Central memory CD8-positive, alpha-beta T cell (primary cell): ENCODE measurements at regions not wholly inside any gene's neighbourhood (a gene's known extent, or its start where the extent isn't known, plus 50 kb on each side); places are given as distances from the start of the nearest gene placed in this dataset.

Experiments used
- ATAC-seq: fragments of 150-1000 bp; cut with Tn5 transposase; replicated peaks from 2 replicates; pipeline ENCODE4 v1.10.0; 2022; ENCODE audit warnings: mild to moderate bottlenecking, moderate FRiP score, moderate number of reproducible peaks; ENCODE audit not compliant: poor library complexity, severe bottlenecking; ENCODE audit errors: extremely low read depth
- DNase-seq, 2 donors: peaks; one replicate each; pipeline ENCODE4 v3.0.0; 2021; ENCODE audit warnings: low spot score in 2 of 2
- H3K27ac Mint-ChIP-seq: one replicate; pipeline ENCODE4 v1.8.0; 2022; ENCODE audit warnings: low read depth, mild to moderate bottlenecking, moderate library complexity, mixed read lengths
- H3K27me3 Mint-ChIP-seq: one replicate; pipeline ENCODE4 v1.8.0; 2022; ENCODE audit warnings: mixed read lengths
- H3K36me3 Mint-ChIP-seq: one replicate; pipeline ENCODE4 v1.8.0; 2022; ENCODE audit warnings: mild to moderate bottlenecking, moderate library complexity, mixed read lengths; ENCODE audit not compliant: insufficient read depth
- H3K4me1 Mint-ChIP-seq: one replicate; pipeline ENCODE4 v1.8.0; 2022; ENCODE audit warnings: mixed read lengths
- H3K4me3 Mint-ChIP-seq: one replicate; pipeline ENCODE4 v1.8.0; 2022; ENCODE audit warnings: mild to moderate bottlenecking, moderate library complexity, mixed read lengths
- H3K9me3 Mint-ChIP-seq: one replicate; pipeline ENCODE4 v1.8.0; 2022; ENCODE audit warnings: mixed read lengths

DNA sequence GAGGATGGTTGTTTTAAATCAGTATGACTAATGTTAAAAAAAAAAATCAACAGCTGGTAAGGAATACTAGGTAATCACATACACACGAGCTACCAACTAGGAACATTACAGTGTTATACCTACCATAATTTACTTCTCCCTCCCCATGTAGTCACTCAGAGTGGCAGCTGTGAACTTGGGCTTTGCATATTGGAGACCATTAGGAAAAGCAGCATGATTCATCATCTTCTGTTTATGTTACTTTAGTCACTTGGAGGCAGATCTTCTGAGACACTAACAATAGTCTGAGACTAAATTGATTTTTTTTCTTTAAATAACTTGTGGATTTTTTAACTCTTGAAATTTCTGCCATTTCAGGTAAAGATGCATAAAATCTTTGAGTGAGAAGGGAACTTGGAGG lies 141.5 kb upstream of the NR4A3 start:
- Mint-ChIP-seq H3K9me3 (peaks cover 14% of the 10 kb centered on the region), H3K27ac (no peak overlapping the region), H3K4me1 (no peaks in the 10 kb centered on the region), H3K36me3 (no peaks in the 10 kb centered on the region), H3K4me3 (no peak overlapping the region), H3K27me3 (peaks cover 27% of the 10 kb centered on the region)
- DNase-seq (no peak), ATAC-seq (no peak)

DNA sequence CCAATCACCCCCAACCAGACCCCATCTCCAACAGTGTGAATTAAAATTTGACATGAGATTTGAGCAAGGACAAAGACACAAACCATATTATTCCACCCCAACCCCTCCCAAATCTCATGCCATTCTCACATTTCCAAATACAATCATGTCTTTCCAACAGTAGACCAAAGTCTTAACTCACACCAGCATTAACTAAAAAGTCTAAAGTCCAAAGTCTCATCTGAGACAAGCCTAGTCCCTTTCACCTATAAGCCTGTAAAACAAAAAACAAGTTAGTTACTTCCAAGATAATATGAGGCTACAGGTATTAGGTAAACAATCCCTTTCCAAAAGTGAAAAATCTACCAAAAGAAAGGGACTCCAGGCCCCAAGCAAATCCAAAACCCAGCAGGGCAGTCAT lies 140.6 kb upstream of the NR4A3 start:
- Mint-ChIP-seq H3K27me3 (peaks cover 27% of the 10 kb centered on the region), H3K27ac (no peak overlapping the region), H3K4me1 (no peaks in the 10 kb centered on the region), H3K36me3 (no peaks in the 10 kb centered on the region), H3K4me3 (no peak overlapping the region), H3K9me3 (peaks cover 7% of the 10 kb centered on the region)
- DNase-seq = no peak
- ATAC-seq = no peak

DNA sequence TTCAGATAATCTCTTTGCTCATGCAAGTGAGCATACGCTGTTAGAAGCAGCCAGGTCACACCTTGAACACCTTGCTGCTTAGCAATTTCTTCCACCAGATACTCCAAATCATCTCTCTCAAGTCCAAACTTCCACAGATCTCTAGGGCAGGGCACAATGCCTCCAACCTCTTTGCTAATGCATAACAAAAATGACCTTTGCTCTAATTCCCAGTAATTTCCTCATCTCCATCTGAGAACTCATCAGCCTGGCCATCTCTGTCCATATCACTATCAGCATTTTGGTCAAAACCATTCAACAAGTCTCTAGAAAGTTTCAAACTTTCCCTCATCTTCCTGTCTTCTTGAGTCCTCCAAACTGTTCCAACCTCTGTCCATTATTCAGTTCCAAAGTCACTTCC lies 139.3 kb upstream of the NR4A3 start:
- peaks cover 27% of the 10 kb centered on the region for H3K27me3 Mint-ChIP-seq

DNA sequence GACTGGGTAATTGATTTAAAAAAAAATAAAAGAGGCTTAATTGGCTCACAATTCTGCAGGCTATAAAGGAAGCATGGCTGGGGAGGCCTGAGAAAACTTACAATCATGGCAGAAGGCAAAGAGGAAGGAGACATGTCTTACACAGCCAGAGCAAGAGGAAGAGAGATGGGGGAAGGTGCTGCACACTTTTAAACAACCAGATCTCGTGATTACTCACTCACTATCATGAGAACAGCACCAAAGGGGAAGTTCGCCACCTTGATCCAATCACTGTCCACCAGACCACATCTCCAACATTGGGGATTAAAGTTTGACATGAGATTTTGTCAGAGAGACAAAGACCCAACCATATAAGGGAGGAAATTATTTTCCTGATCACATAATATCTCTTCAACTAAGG lies 138.8 kb upstream of the NR4A3 start:
- Mint-ChIP-seq H3K36me3 (no peaks in the 10 kb centered on the region), H3K27me3 (peaks cover 27% of the 10 kb centered on the region), H3K4me1 (no peaks in the 10 kb centered on the region), H3K9me3 (peaks cover 7% of the 10 kb centered on the region), H3K27ac (no peak overlapping the region), H3K4me3 (no peak overlapping the region)
- no peak for DNase-seq
- no peak for ATAC-seq

More for the DNA sequence above, 139.3 kb upstream of the NR4A3 start:
- no peaks in the 10 kb centered on the region for H3K36me3 Mint-ChIP-seq
- no peak overlapping the region for H3K4me3 Mint-ChIP-seq
- no peak overlapping the region for H3K27ac Mint-ChIP-seq
- DNase-seq (no peak), ATAC-seq (no peak)
- H3K4me1 Mint-ChIP-seq = no peaks in the 10 kb centered on the region
- peaks cover 7% of the 10 kb centered on the region for H3K9me3 Mint-ChIP-seq

DNA sequence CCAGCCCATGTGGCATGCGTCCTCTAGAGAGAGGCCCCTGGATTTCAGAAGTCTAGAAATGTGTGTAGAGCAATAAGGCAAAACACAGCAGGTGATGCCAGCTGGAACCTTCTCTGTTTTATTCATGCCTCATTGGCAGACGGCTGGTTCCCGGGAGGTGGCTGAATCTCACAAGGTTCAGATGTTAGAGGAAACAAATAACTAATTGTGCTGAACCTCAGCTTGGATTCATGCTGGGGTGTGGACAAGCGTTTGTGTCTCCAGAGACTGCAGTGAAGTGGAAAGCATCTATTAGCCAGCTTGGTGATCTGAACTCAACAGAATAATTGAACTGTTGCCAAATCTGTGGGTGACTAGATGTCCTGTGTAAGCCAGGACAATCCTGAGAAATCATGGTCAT lies 131.1 kb upstream of the NR4A3 start:
- Mint-ChIP-seq H3K27ac (no peak overlapping the region), H3K9me3 (no peaks in the 10 kb centered on the region), H3K36me3 (no peaks in the 10 kb centered on the region), H3K27me3 (no peaks in the 10 kb centered on the region), H3K4me1 (no peaks in the 10 kb centered on the region), H3K4me3 (no peak overlapping the region)
- DNase-seq (no peak), ATAC-seq (no peak)

DNA sequence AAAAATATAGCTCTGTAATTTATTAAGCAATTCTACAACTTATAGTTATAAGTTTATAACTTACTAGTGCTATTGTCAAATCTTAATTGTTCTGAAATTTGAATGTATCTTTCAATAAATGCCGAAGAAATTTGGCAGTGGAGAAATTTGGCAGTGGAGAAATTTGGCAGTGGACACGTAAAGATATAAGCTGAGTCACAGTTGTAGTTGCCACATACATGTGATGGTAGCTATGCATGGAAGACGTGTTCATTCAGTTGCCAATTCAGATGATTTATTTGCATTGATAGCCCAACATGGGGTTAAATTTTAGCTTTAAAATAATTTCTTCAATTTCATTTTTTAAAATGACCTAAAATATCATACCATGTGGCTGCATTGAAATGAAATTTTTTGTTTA lies 127.8 kb upstream of the NR4A3 start:
- H3K4me3 Mint-ChIP-seq = no peak overlapping the region
- no peaks in the 10 kb centered on the region for H3K9me3 Mint-ChIP-seq
- no peaks in the 10 kb centered on the region for H3K4me1 Mint-ChIP-seq
- no peak overlapping the region for H3K27ac Mint-ChIP-seq
- H3K27me3 Mint-ChIP-seq = no peaks in the 10 kb centered on the region
- ATAC-seq = no peak
- no peaks in the 10 kb centered on the region for H3K36me3 Mint-ChIP-seq
- no peak for DNase-seq

DNA sequence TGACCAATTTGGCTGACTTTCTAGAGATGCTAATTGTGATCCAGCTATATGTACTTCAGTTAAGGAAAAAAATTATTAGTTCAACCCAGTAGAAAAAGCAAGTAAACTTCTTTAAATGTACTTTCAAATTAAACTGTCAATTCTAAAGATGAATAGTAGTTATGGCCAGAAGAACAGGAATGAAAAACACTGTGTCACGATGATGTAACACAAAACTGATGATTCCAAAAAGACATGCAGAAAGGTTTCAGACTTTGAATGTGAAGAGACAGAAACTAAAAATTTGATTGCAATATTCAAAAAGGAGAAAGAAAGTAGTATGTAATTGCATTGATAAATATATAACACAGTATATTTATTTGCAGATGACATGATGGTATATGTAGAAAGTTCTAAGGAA lies 127.3 kb upstream of the NR4A3 start:
- ATAC-seq = no peak
- no peak overlapping the region for H3K4me3 Mint-ChIP-seq
- no peak for DNase-seq
- H3K9me3 Mint-ChIP-seq = no peaks in the 10 kb centered on the region
- no peak overlapping the region for H3K27ac Mint-ChIP-seq
- no peaks in the 10 kb centered on the region for H3K36me3 Mint-ChIP-seq
- H3K4me1 Mint-ChIP-seq = no peaks in the 10 kb centered on the region
- H3K27me3 Mint-ChIP-seq = no peaks in the 10 kb centered on the region

DNA sequence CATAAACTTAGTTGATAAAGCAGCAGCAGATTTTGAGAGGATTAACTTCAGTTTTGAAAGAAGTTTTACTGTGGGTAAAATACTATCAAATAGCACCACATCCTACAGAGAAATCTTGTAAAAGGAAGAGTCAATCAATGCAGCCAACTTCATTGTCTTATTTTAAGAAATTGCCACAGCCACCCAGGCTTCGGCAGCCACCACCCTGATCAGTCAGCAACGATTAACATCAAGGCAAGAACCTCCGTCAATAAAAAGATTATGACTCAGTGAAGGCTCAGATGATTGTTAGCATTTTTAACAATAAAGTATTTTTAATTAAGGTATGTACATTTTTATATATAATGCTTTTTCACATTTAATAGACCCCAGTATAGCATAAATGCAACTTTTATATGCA lies 122.3 kb upstream of the NR4A3 start:
- no peaks in the 10 kb centered on the region for H3K4me1 Mint-ChIP-seq
- DNase-seq (no peak), ATAC-seq (no peak)
- no peak overlapping the region for H3K4me3 Mint-ChIP-seq
- H3K27me3 Mint-ChIP-seq = peaks cover 10% of the 10 kb centered on the region
- no peak overlapping the region for H3K27ac Mint-ChIP-seq
- no peaks in the 10 kb centered on the region for H3K9me3 Mint-ChIP-seq
- H3K36me3 Mint-ChIP-seq = no peaks in the 10 kb centered on the region

DNA sequence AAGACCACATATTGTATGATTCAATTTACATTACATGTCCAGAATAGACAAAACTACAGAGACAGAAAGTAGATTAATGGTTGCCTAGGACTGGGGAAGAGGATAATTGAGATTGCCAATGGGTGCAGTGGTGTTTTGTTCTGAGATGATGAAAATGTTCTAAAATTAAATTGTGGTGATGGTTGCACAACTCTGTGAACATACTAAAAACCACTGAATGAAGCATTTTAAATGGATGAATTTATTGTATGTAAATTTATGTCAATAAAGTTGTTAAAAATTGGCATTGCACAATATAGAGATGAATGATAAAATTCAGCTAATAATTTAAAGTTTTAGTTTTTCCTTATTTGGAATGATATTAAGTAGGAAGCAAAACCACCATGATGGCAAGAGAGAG lies 109.5 kb upstream of the NR4A3 start:
- DNase-seq (no peak), ATAC-seq (no peak)
- no peak overlapping the region for H3K4me3 Mint-ChIP-seq

DNA sequence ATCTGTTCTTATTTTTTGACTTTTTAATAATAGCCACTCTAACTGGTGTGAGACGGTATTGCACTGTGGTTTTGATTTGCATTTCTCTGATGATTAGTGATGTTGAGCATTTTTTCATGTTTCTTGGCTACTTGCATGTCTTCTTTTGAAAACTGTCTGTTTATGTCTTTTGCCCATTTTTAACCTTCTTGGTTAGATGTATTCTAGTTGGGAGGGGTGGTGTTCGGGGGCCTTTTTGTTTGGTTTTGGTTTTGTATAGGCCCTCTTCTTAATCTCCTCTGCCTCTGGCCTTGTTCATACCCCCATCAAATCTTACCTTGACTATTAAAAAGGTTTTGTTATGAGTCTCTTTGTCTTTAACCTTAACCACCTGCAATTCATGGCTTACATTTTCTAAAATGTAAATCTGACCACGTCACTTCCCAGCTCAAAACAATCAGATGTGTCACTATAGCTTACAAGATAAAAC lies 107.8 kb upstream of the NR4A3 start:
- Mint-ChIP-seq H3K4me3 (no peak overlapping the region), H3K9me3 (no peaks in the 10 kb centered on the region), H3K27ac (no peak overlapping the region), H3K36me3 (no peaks in the 10 kb centered on the region), H3K27me3 (no peaks in the 10 kb centered on the region), H3K4me1 (no peaks in the 10 kb centered on the region)
- ATAC-seq (no peak), DNase-seq (no peak)

More for the DNA sequence above, 109.5 kb upstream of the NR4A3 start:
- Mint-ChIP-seq H3K9me3 (no peaks in the 10 kb centered on the region), H3K27me3 (no peaks in the 10 kb centered on the region), H3K27ac (no peak overlapping the region), H3K36me3 (no peaks in the 10 kb centered on the region), H3K4me1 (no peaks in the 10 kb centered on the region)

DNA sequence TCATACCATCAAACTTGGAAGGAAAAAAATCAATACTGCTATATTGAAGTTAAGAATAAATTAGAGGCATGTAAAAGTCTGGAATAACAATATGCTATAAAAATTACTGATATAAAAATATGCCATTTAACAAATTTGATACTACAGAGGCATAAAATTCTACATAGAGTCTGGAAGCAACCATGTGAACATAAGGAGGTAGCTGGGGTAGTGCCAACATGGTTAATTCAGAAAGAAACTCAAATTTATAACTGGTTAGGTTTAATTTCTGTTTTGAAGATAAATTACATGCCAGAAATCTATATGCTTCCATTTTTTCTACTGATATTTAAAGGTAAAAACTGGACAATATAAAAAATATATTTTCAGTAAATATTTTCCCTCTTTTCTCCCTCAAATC lies 103.1 kb upstream of the NR4A3 start:
- no peak overlapping the region for H3K27ac Mint-ChIP-seq
- no peak for ATAC-seq

DNA sequence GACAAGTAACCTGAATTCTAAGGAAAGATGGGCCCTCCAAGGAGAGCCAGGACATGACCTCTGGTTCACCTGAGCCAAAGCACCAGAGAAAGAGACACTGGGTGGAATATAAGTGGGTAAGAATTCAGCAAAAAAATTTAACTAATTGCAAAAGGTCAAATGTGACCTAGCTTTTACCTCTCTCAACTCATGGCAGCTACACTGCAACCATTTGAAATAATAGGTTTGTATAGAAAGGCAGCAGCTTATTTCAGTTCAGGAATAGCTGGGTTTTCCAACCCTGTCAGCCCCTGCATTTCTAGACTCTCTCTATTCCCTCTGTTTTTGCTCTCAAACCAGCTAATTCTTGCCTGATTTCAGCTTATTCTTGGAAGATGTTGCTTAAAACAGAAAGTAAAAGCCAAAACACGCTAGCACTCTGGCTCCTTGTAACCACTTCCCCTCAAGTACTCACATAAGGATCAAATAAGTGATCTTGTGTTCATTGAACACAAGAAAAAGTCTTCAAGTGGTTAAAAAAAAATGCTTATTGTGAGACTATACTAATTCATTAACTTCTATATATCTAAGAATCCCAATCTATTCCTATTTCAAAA lies 101.1 kb upstream of the NR4A3 start:
- peak overlapping the region; percentile 88 for H3K27ac Mint-ChIP-seq
- H3K4me1 Mint-ChIP-seq = peaks cover 35% of the 10 kb centered on the region
- ATAC-seq = peak; percentile 68
- no peaks in the 10 kb centered on the region for H3K9me3 Mint-ChIP-seq
- no peak for DNase-seq
- H3K4me3 Mint-ChIP-seq = peak overlapping the region; percentile 75
- H3K27me3 Mint-ChIP-seq = no peaks in the 10 kb centered on the region
- no peaks in the 10 kb centered on the region for H3K36me3 Mint-ChIP-seq

More for the DNA sequence above, 103.1 kb upstream of the NR4A3 start:
- Mint-ChIP-seq H3K4me3 (no peak overlapping the region), H3K4me1 (peaks cover 35% of the 10 kb centered on the region), H3K9me3 (no peaks in the 10 kb centered on the region), H3K27me3 (no peaks in the 10 kb centered on the region), H3K36me3 (no peaks in the 10 kb centered on the region)
- no peak for DNase-seq

DNA sequence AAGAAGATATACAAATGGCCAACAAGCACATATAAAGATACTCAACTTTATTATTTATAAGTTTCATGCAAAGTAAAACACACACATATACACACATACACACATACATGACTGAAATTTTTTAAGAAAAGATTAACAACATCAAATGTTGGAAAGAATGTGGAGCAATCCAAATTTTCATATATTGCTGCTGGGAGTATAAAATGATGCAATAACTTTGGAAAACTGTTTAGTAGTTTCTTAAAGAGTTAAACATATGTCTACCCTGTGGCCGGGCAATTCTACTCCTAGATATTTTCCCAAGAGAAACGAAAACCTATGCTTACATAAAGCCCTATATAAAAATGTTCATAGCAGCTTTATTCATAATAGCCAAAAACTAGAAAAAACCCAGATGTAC lies 99.8 kb upstream of the NR4A3 start:
- H3K27me3 Mint-ChIP-seq = no peaks in the 10 kb centered on the region
- peaks cover 35% of the 10 kb centered on the region for H3K4me1 Mint-ChIP-seq
- no peaks in the 10 kb centered on the region for H3K36me3 Mint-ChIP-seq
- H3K4me3 Mint-ChIP-seq = no peak overlapping the region
- ATAC-seq (no peak), DNase-seq (no peak)
- H3K9me3 Mint-ChIP-seq = no peaks in the 10 kb centered on the region
- no peak overlapping the region for H3K27ac Mint-ChIP-seq

DNA sequence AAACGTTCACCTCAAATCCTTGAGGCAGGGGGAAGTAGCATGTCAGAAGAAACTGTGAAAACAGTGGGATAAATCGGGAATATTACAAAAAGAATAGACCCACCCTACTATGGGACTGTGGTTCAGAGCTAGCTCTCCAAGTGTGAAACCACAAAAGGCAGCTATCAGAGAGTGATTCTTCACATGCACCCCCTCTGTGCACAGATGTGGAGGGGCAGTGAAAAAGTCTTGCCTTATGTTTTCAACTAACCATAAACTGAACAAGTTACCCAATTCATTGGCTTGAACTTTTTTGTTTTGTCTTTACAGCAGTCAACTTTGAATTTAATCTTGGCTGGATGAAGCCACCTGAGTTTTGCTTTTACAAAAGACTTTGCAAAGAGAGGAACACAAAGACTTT lies 98.8 kb upstream of the NR4A3 start:
- DNase-seq (no peak), ATAC-seq (peak; percentile 77)
- H3K4me1 Mint-ChIP-seq = peaks cover 35% of the 10 kb centered on the region

More for the DNA sequence above, 98.8 kb upstream of the NR4A3 start:
- Mint-ChIP-seq H3K36me3 (no peaks in the 10 kb centered on the region), H3K27ac (no peak overlapping the region), H3K9me3 (no peaks in the 10 kb centered on the region), H3K27me3 (no peaks in the 10 kb centered on the region), H3K4me3 (no peak overlapping the region)
